ENCODE measurements at regions not wholly inside any gene's neighbourhood (a gene's known extent, or its start where the extent isn't known, plus 50 kb on each side); places are given as distances from the start of the nearest gene placed in this dataset.

DNA sequence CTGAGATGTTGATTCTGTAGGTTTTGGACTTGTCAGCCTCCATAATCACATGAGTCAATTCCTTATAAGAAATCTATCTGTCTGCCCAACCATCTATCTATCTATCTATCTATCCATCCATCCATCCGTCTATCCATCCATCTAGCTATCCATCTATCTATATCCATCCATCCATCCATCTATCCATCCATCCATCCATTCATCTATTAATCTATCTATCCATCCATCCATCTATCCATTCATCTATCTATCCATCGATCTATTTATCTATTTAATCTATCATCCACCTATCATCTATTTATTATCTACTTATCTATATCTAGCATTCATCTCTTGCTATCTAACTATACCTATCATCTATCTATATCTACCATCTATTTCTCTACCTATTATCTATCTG is 357.2 kb upstream of the ZNF507 start:
- no peak overlapping the region for H3K9ac ChIP-seq (ENCODE audit: low read length)
- H3K4me2 ChIP-seq (ENCODE audit: low read depth, low read length, poor library complexity, severe bottlenecking) = no peak overlapping the region
- no peaks in the 10 kb centered on the region for H3K36me3 ChIP-seq (ENCODE audit: insufficient read depth, low read length)
- no peaks in the 10 kb centered on the region for H3K9me3 ChIP-seq (ENCODE audit: low read length)
- no peak overlapping the region for H3K27ac ChIP-seq (ENCODE audit: low read length)
- H3K4me1 ChIP-seq (ENCODE audit: low read length) = no peaks in the 10 kb centered on the region
- no peak overlapping the region for H3K4me3 ChIP-seq (ENCODE audit: low read length)
- no peaks in the 10 kb centered on the region for H3K79me2 ChIP-seq (ENCODE audit: low read length)
- no peaks in the 10 kb centered on the region for H3K27me3 ChIP-seq (ENCODE audit: low read length)
- DNase-seq = no peak
- H2AFZ ChIP-seq (ENCODE audit: low read length) = no peak overlapping the region
- no peaks in the 10 kb centered on the region for H3K9me2 ChIP-seq (replicated peaks; ENCODE audit: insufficient read depth, low read length)
- H4K20me1 ChIP-seq (ENCODE audit: insufficient read depth, low read depth, low read length) = no peaks in the 10 kb centered on the region

GRCh38 chr19:31991984-31992655 is 353.3 kb upstream of the ZNF507 start:
- H3K79me2 ChIP-seq (ENCODE audit: low read length) = no peaks in the 10 kb centered on the region
- no peaks in the 10 kb centered on the region for H3K9me3 ChIP-seq (ENCODE audit: low read length)
- no peak overlapping the region for H2AFZ ChIP-seq (ENCODE audit: low read length)
- H3K4me3 ChIP-seq (ENCODE audit: low read length) = no peak overlapping the region
- H3K4me1 ChIP-seq (ENCODE audit: low read length) = no peaks in the 10 kb centered on the region
- no peaks in the 10 kb centered on the region for H4K20me1 ChIP-seq (ENCODE audit: insufficient read depth, low read depth, low read length)
- no peak overlapping the region for H3K9ac ChIP-seq (ENCODE audit: low read length)
- H3K4me2 ChIP-seq (ENCODE audit: low read depth, low read length, poor library complexity, severe bottlenecking) = no peak overlapping the region
- no peaks in the 10 kb centered on the region for H3K36me3 ChIP-seq (ENCODE audit: insufficient read depth, low read length)
- H3K27ac ChIP-seq (ENCODE audit: low read length) = no peak overlapping the region
- no peaks in the 10 kb centered on the region for H3K9me2 ChIP-seq (replicated peaks; ENCODE audit: insufficient read depth, low read length)
- no peaks in the 10 kb centered on the region for H3K27me3 ChIP-seq (ENCODE audit: low read length)
- no peak for DNase-seq

- H3K4me2 ChIP-seq (ENCODE audit: low read depth, low read length, poor library complexity, severe bottlenecking) = no peak overlapping the region
- no peaks in the 10 kb centered on the region for H3K9me3 ChIP-seq (ENCODE audit: low read length)
- H2AFZ ChIP-seq (ENCODE audit: low read length) = no peak overlapping the region
- no peak for DNase-seq
- H4K20me1 ChIP-seq (ENCODE audit: insufficient read depth, low read depth, low read length) = no peaks in the 10 kb centered on the region
- H3K9ac ChIP-seq (ENCODE audit: low read length) = no peak overlapping the region
- no peaks in the 10 kb centered on the region for H3K79me2 ChIP-seq (ENCODE audit: low read length)
- no peak overlapping the region for H3K27ac ChIP-seq (ENCODE audit: low read length)
- no peaks in the 10 kb centered on the region for H3K9me2 ChIP-seq (replicated peaks; ENCODE audit: insufficient read depth, low read length)
- no peaks in the 10 kb centered on the region for H3K27me3 ChIP-seq (ENCODE audit: low read length)
- H3K36me3 ChIP-seq (ENCODE audit: insufficient read depth, low read length) = no peaks in the 10 kb centered on the region
- no peak overlapping the region for H3K4me3 ChIP-seq (ENCODE audit: low read length)
- no peaks in the 10 kb centered on the region for H3K4me1 ChIP-seq (ENCODE audit: low read length)
Observed at GRCh38 chr19:31992750-31993149, 352.7 kb upstream of the ZNF507 start.

GRCh38 chr19:31995546-31995945 is 349.9 kb upstream of the ZNF507 start:
- no peaks in the 10 kb centered on the region for H3K36me3 ChIP-seq (ENCODE audit: insufficient read depth, low read length)
- H2AFZ ChIP-seq (ENCODE audit: low read length) = no peak overlapping the region
- no peaks in the 10 kb centered on the region for H3K27me3 ChIP-seq (ENCODE audit: low read length)
- H3K79me2 ChIP-seq (ENCODE audit: low read length) = no peaks in the 10 kb centered on the region
- H3K9me3 ChIP-seq (ENCODE audit: low read length) = no peaks in the 10 kb centered on the region
- no peak overlapping the region for H3K4me2 ChIP-seq (ENCODE audit: low read depth, low read length, poor library complexity, severe bottlenecking)
- no peak overlapping the region for H3K27ac ChIP-seq (ENCODE audit: low read length)
- H4K20me1 ChIP-seq (ENCODE audit: insufficient read depth, low read depth, low read length) = no peaks in the 10 kb centered on the region
- no peaks in the 10 kb centered on the region for H3K9me2 ChIP-seq (replicated peaks; ENCODE audit: insufficient read depth, low read length)
- no peak for DNase-seq
- H3K9ac ChIP-seq (ENCODE audit: low read length) = no peak overlapping the region
- no peak overlapping the region for H3K4me3 ChIP-seq (ENCODE audit: low read length)
- no peaks in the 10 kb centered on the region for H3K4me1 ChIP-seq (ENCODE audit: low read length)

DNA sequence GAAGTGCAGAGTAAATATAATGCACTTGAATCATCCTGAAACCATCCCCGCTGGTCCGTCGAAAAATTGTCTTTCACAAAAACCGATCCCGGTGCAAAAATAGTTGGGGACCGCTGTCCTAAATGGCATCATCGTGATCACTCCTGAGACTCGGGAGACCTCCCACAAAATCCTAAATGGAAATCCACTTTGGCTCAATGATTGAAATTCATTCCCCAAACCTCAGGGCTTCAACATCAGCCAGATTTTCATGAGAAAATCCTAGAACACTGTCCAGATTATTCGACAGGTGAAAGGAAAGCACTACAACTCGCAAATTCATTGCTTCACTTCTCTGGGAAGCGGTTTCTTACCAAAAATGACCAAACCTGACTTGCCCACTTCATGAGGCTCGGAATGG is 335.3 kb upstream of the ZNF507 start:
- no peaks in the 10 kb centered on the region for H3K4me1 ChIP-seq (ENCODE audit: low read length)
- H3K36me3 ChIP-seq (ENCODE audit: insufficient read depth, low read length) = no peaks in the 10 kb centered on the region
- no peaks in the 10 kb centered on the region for H3K9me2 ChIP-seq (replicated peaks; ENCODE audit: insufficient read depth, low read length)
- H3K4me2 ChIP-seq (ENCODE audit: low read depth, low read length, poor library complexity, severe bottlenecking) = no peak overlapping the region
- H3K27ac ChIP-seq (ENCODE audit: low read length) = no peak overlapping the region
- no peaks in the 10 kb centered on the region for H3K9me3 ChIP-seq (ENCODE audit: low read length)
- no peak for DNase-seq
- H4K20me1 ChIP-seq (ENCODE audit: insufficient read depth, low read depth, low read length) = no peaks in the 10 kb centered on the region
- H3K79me2 ChIP-seq (ENCODE audit: low read length) = no peaks in the 10 kb centered on the region
- no peak overlapping the region for H2AFZ ChIP-seq (ENCODE audit: low read length)
- H3K4me3 ChIP-seq (ENCODE audit: low read length) = no peak overlapping the region
- no peaks in the 10 kb centered on the region for H3K27me3 ChIP-seq (ENCODE audit: low read length)
- no peak overlapping the region for H3K9ac ChIP-seq (ENCODE audit: low read length)

- Histone ChIP-seq H3K27ac (ENCODE audit: low read length) (no peak overlapping the region), H3K9me3 (ENCODE audit: low read length) (no peaks in the 10 kb centered on the region), H2AFZ (ENCODE audit: low read length) (no peak overlapping the region), H3K79me2 (ENCODE audit: low read length) (no peaks in the 10 kb centered on the region), H3K27me3 (ENCODE audit: low read length) (no peaks in the 10 kb centered on the region), H3K9ac (ENCODE audit: low read length) (no peak overlapping the region), H3K4me1 (ENCODE audit: low read length) (no peaks in the 10 kb centered on the region), H3K36me3 (ENCODE audit: insufficient read depth, low read length) (no peaks in the 10 kb centered on the region), H3K4me2 (ENCODE audit: low read depth, low read length, poor library complexity, severe bottlenecking) (no peak overlapping the region), H3K4me3 (ENCODE audit: low read length) (no peak overlapping the region), H4K20me1 (ENCODE audit: insufficient read depth, low read depth, low read length) (no peaks in the 10 kb centered on the region), H3K9me2 (replicated peaks; ENCODE audit: insufficient read depth, low read length) (no peaks in the 10 kb centered on the region)
- DNase-seq = no peak
Observed at GRCh38 chr19:32012206-32012605, 333.2 kb upstream of the ZNF507 start.

DNA sequence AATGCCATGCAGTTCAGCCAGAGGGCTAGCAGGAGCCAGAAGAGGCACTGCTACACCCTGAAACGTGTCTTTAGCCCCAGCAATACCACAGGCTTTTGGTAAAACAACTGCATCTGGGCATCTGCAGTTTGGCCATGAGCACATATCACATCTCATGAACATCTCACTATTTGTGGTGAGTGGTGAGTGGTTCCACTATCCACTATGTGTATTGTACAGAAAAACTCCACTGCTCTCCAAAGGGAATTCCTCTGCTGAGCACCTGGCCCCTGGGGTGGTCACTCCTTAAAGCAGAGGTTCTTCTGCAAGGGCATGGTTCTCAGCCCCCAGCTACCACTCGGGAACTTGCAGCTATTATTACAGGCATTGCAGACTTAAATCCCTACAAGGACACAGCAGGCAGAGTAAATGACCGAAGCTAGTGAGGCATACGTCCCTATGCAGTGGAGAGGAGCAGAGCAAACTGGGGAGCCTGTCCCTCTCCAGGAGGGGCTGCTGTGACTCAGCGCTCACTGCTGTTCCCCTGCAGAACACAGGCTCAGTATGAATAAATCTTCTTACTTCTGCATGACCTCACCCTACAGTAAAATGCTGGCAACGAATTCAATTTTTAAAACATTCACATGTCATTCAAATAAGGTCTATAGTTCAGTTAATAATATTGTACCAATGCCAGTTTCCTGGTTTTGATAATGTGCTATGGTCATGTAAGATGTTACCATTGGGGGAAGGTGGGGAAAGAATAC is 332.4 kb upstream of the ZNF507 start:
- H3K9me3 ChIP-seq (ENCODE audit: low read length) = no peaks in the 10 kb centered on the region
- no peak overlapping the region for H3K4me2 ChIP-seq (ENCODE audit: low read depth, low read length, poor library complexity, severe bottlenecking)
- no peaks in the 10 kb centered on the region for H3K36me3 ChIP-seq (ENCODE audit: insufficient read depth, low read length)
- no peak overlapping the region for H3K9ac ChIP-seq (ENCODE audit: low read length)
- H3K4me1 ChIP-seq (ENCODE audit: low read length) = no peaks in the 10 kb centered on the region
- H2AFZ ChIP-seq (ENCODE audit: low read length) = no peak overlapping the region
- no peak overlapping the region for H3K27ac ChIP-seq (ENCODE audit: low read length)
- no peaks in the 10 kb centered on the region for H3K27me3 ChIP-seq (ENCODE audit: low read length)
- H4K20me1 ChIP-seq (ENCODE audit: insufficient read depth, low read depth, low read length) = no peaks in the 10 kb centered on the region
- no peak for DNase-seq
- no peaks in the 10 kb centered on the region for H3K9me2 ChIP-seq (replicated peaks; ENCODE audit: insufficient read depth, low read length)
- H3K4me3 ChIP-seq (ENCODE audit: low read length) = no peak overlapping the region
- H3K79me2 ChIP-seq (ENCODE audit: low read length) = no peaks in the 10 kb centered on the region

- Histone ChIP-seq H3K36me3 (ENCODE audit: insufficient read depth, low read length) (no peaks in the 10 kb centered on the region), H3K9ac (ENCODE audit: low read length) (no peak overlapping the region), H3K79me2 (ENCODE audit: low read length) (no peaks in the 10 kb centered on the region), H3K9me2 (replicated peaks; ENCODE audit: insufficient read depth, low read length) (no peaks in the 10 kb centered on the region), H3K27ac (ENCODE audit: low read length) (no peak overlapping the region), H3K9me3 (ENCODE audit: low read length) (no peaks in the 10 kb centered on the region), H3K4me2 (ENCODE audit: low read depth, low read length, poor library complexity, severe bottlenecking) (no peak overlapping the region), H3K4me1 (ENCODE audit: low read length) (no peaks in the 10 kb centered on the region), H3K4me3 (ENCODE audit: low read length) (no peak overlapping the region), H3K27me3 (ENCODE audit: low read length) (no peaks in the 10 kb centered on the region), H2AFZ (ENCODE audit: low read length) (no peak overlapping the region), H4K20me1 (ENCODE audit: insufficient read depth, low read depth, low read length) (no peaks in the 10 kb centered on the region)
- DNase-seq = no peak
Observed at GRCh38 chr19:32017176-32017953, 328.0 kb upstream of the ZNF507 start.
